HUES64 (cell line): ENCODE measurements at regions not wholly inside any gene's neighbourhood (a gene's known extent, or its start where the extent isn't known, plus 50 kb on each side); places are given as distances from the start of the nearest gene placed in this dataset.

Experiments used
- H3K27ac ChIP-seq: 2 replicates; pipeline ENCODE4 v1.7.0; 2013; ENCODE audit warnings: low read depth, low read length, inconsistent platforms
- H3K27me3 ChIP-seq: 2 replicates; pipeline ENCODE4 v1.6.1; 2013; ENCODE audit warnings: mild to moderate bottlenecking, low read length; ENCODE audit not compliant: insufficient read depth
- H3K36me3 ChIP-seq: 2 replicates; pipeline ENCODE4 v1.6.1; 2013; ENCODE audit warnings: mild to moderate bottlenecking, low read length; ENCODE audit not compliant: insufficient read depth
- H3K4me1 ChIP-seq: 2 replicates; pipeline ENCODE4 v1.6.1; 2013; ENCODE audit warnings: mild to moderate bottlenecking, low read length, moderate library complexity; ENCODE audit not compliant: insufficient read depth
- H3K4me3 ChIP-seq: 2 replicates; pipeline ENCODE4 v1.5.1; 2013; ENCODE audit warnings: mild to moderate bottlenecking, low read length, moderate library complexity
- H3K9ac ChIP-seq: 2 replicates; pipeline ENCODE4 v1.6.1; 2013; ENCODE audit warnings: mild to moderate bottlenecking, low read depth, low read length
- H3K9me3 ChIP-seq: 2 replicates; pipeline ENCODE4 v1.6.1; 2013; ENCODE audit warnings: low read depth, low read length; ENCODE audit not compliant: insufficient read depth
- WGBS: fragments of 150-250, 120-280 bp; methylation state at CpG from one replicate; pipeline ENCODE4 v1.1.7; 2013; ENCODE audit warnings: missing lambda C conversion rate; 5-methylcytosine and 5-hydroxymethylcytosine counted together

DNA sequence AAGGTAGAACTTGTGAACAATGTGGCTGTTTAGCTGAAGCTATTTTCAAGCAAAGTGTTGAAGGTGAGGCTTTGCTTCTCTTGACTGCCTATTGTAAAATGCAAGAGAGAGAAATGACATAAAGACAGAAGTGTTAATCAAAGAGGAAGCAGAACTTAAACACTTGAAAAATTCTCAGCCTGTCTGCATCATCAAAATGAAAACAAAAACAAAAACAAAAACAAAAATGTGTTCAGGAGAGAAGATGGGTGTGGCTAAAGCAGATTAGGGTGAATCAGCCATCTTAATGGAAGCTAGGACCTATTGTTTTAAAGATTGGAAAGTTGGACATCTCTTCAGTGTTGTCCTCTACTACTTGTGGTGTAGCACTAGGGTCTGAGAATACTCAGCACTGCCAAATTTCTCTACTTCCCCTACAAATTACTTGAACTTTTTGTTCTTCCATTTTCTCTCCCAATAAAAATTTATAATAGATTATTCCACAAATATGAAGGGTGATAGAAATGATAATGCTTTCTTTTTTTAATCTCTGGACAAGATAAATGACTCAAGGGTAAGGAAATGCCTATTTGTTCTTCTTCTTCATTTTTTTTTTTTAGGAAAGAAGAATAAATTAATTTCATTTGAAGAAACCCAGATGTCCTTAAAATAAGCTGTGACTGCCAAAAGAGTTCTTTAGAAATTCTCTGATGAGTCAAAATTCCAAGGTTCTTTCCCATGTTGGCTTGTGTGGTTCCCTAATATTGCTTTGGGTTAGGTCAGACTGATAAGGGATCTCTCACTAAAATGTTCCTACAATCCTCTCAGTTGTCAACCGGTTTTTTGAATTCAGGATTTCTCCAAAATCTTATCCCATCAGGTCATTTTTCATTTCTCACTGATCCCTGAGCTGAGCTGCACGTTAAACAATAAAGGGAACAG, 571.2 kb upstream of the ZEB2 start:
- no peaks in the 10 kb centered on the region for H3K9me3 ChIP-seq
- no peak overlapping the region for H3K27ac ChIP-seq
- H3K4me3 ChIP-seq: no peak overlapping the region
- WGBS: 91% methylated on average over 1 of the region's 2 CpGs
- H3K9ac ChIP-seq: no peak overlapping the region
- H3K36me3 ChIP-seq: no peaks in the 10 kb centered on the region
- no peaks in the 10 kb centered on the region for H3K27me3 ChIP-seq
- no peaks in the 10 kb centered on the region for H3K4me1 ChIP-seq

DNA sequence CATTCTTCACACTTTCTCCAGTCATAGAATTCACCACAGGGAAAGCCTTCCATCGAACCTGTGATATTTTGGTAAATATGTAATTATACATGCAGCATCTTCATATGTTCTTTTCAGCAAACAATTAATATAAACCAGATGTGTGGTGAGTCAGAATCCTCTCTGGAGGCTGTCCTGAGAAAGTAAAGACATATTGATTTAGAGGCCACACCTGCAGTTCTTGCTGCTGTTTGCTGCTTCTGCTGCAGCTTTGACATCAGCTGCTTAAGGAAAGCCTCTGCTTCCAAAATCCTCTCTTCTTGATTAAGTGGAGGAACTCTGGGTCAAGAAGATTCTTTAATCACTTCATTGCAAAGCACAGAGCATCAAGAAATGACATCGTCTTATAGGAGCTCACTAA, 568.8 kb upstream of the ZEB2 start:
- WGBS: 100% methylated on average over 1 of the region's 2 CpGs
- Histone ChIP-seq H3K9ac (no peak overlapping the region), H3K9me3 (no peaks in the 10 kb centered on the region), H3K36me3 (no peaks in the 10 kb centered on the region), H3K4me3 (no peak overlapping the region), H3K27ac (no peak overlapping the region), H3K27me3 (no peaks in the 10 kb centered on the region), H3K4me1 (no peaks in the 10 kb centered on the region)

DNA sequence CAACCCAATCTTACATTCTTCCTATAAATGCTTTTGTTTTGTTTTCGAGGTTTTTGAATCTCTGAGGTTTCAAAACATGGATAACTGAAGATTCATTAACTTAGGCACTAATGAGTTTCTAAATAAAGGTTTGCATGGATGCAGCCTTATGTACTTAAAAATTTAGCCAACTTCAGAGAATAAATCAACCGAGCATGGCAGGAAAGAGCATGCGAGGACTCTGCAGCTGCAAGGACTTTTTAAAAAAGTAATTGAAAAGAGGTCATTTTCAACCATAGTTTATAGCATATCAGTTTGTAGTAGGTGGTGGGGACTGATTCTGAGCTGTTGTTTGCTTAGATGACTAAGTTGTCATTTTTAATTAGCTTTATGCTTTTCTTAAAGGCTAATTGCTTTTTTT, 567.0 kb upstream of the ZEB2 start:
- Histone ChIP-seq H3K27me3 (no peaks in the 10 kb centered on the region), H3K9me3 (no peaks in the 10 kb centered on the region), H3K36me3 (no peaks in the 10 kb centered on the region), H3K9ac (no peak overlapping the region), H3K4me3 (no peak overlapping the region), H3K27ac (no peak overlapping the region), H3K4me1 (no peaks in the 10 kb centered on the region)
- WGBS: 92% methylated on average over 3 of the region's 3 CpGs

DNA sequence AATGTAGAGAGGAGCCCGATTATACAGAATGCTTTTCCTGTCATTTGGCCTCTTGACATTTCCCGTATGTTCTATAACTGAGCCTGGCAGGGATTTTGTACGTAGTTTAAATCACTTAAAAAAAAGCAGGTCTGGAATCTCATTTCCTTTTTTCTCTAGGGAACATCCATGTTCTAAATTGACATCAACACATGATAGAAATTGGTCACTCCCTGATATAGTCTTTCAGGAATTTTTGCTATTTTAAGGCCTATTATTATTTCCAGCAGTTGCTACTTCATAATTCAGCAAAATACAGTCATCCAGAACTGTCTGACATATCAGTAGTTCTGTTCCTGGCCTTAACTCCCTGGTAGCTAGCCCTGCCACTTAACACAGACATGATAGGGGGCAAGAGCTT, 565.7 kb upstream of the ZEB2 start:
- no peak overlapping the region for H3K27ac ChIP-seq
- 96% methylated on average over 3 of the region's 3 CpGs for WGBS
- no peaks in the 10 kb centered on the region for H3K4me1 ChIP-seq
- no peak overlapping the region for H3K4me3 ChIP-seq
- H3K9me3 ChIP-seq: no peaks in the 10 kb centered on the region
- no peaks in the 10 kb centered on the region for H3K36me3 ChIP-seq
- no peaks in the 10 kb centered on the region for H3K27me3 ChIP-seq
- H3K9ac ChIP-seq: no peak overlapping the region

DNA sequence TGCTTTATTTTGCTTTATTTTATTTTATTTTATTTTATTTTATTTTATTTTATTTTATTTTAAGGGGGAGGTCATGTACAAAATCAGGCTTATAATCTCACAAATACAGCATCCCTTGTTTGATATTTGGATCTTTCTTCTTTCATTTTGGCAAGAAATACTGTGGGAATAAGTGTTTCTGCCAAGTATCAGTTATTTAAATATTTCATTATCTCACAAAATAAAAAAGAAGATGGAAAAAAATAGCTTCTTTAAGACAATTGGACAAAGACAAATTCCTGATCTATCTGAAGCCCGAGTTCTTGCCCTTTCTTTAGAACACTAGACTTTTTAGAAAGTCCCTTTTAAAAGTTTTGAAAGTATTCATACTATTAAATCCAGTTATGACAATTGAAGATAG, 560.5 kb upstream of the ZEB2 start:
- Histone ChIP-seq H3K4me3 (no peak overlapping the region), H3K27me3 (no peaks in the 10 kb centered on the region), H3K27ac (no peak overlapping the region), H3K9me3 (no peaks in the 10 kb centered on the region), H3K36me3 (no peaks in the 10 kb centered on the region), H3K4me1 (no peaks in the 10 kb centered on the region), H3K9ac (no peak overlapping the region)
- WGBS: 89% methylated on average over 1 of the region's 1 CpG

DNA sequence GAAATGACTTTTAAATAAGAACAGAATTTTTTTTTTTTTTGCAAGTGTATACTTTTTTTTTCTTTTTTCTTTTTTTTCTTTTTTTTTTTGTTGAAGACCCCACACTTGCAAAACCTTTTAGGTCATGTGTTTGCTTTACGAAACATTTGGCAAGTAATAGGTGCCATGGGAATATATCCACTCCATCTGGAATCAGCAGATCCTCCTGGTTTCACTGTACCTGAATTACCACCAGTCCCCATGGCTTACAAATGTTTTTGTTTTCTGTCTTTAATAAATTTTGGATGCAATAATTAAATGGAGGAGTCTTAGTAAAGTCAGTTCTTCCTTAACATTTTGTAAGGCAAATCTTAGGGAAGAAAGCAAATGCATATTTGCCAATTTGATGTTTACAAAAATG, 559.7 kb upstream of the ZEB2 start:
- no peaks in the 10 kb centered on the region for H3K4me1 ChIP-seq
- 94% methylated on average over 1 of the region's 1 CpG for WGBS

DNA sequence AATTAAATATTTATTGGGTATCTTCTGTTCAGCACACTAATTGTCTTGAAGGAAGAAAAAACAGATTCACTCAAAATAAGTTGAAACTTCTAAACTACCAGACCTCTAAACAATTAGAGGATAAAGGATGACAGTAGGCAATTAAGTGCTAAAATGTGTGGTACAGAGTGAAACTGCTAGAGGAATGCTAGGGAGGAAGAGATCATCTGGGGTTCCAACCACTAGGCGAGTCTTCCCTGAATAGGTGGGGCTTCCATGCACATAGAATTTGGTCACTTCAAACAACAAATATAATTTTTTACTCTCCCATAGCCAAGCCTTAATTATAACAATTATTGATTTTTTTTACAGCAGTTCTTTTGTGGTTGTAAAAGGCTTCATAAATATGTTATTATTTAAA, 559.0 kb upstream of the ZEB2 start:
- Histone ChIP-seq H3K9ac (no peak overlapping the region), H3K9me3 (no peaks in the 10 kb centered on the region), H3K4me1 (no peaks in the 10 kb centered on the region), H3K27ac (no peak overlapping the region), H3K4me3 (no peak overlapping the region), H3K36me3 (no peaks in the 10 kb centered on the region), H3K27me3 (no peaks in the 10 kb centered on the region)
- WGBS: 100% methylated on average over 1 of the region's 1 CpG

More for the DNA sequence above, 559.7 kb upstream of the ZEB2 start:
- H3K9ac ChIP-seq: no peak overlapping the region
- no peaks in the 10 kb centered on the region for H3K36me3 ChIP-seq
- no peak overlapping the region for H3K4me3 ChIP-seq
- H3K27ac ChIP-seq: no peak overlapping the region
- no peaks in the 10 kb centered on the region for H3K27me3 ChIP-seq
- H3K9me3 ChIP-seq: no peaks in the 10 kb centered on the region

DNA sequence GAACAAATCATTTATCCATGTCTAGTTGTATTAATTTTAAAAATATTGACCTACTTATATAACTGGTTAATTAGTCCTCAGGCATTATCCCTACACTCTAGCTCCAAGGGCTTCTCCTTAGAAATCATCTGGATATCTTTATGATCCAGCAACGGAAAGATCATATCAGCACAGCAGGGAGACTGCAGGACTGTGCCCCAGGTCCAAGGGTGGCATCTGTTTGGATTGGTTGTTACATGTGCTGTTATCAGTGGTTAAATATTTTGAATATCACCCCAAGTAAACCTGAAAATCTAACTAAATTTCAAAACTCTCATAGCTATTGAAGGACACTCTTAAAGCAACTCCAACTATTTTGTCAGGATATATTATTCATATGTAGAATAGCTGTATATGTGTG, 556.2 kb upstream of the ZEB2 start:
- H3K27ac ChIP-seq: no peak overlapping the region
- no peaks in the 10 kb centered on the region for H3K4me1 ChIP-seq
- H3K9me3 ChIP-seq: no peaks in the 10 kb centered on the region
- H3K27me3 ChIP-seq: no peaks in the 10 kb centered on the region
- no peak overlapping the region for H3K9ac ChIP-seq
- WGBS: 93% methylated on average over 1 of the region's 1 CpG
- H3K36me3 ChIP-seq: no peaks in the 10 kb centered on the region
- H3K4me3 ChIP-seq: no peak overlapping the region

DNA sequence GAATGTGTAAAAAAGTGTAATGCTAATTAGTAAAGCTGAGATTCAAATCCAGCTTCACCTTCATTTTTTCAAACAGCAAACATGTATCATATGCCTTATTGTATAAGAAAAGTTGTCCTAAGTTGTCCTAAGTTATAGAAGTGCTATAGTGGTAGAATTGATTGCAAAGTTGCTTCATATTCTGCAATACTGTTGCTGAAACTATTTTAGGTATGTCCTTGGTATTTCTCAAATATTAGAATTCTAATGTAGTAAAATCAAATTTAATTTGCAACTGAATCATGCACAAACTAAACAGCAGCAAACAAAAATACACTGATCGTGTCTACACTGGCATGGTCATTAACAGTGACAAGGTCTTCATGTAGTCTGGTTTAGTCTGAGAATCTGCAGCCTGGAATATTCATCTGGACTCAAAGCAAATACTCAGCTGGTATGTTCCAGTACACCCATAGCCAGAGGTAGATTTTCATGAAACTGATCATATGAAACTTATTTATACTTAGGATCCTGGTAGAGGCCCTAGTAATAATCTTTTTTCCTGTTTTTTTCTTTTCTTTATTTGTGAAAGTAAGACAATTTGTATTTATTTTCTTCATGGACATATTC, 555.6 kb upstream of the ZEB2 start:
- no peak overlapping the region for H3K9ac ChIP-seq
- H3K4me3 ChIP-seq: no peak overlapping the region
- H3K4me1 ChIP-seq: no peaks in the 10 kb centered on the region
- 95% methylated on average over 1 of the region's 1 CpG for WGBS
- no peak overlapping the region for H3K27ac ChIP-seq
- no peaks in the 10 kb centered on the region for H3K9me3 ChIP-seq
- H3K36me3 ChIP-seq: no peaks in the 10 kb centered on the region
- H3K27me3 ChIP-seq: no peaks in the 10 kb centered on the region

DNA sequence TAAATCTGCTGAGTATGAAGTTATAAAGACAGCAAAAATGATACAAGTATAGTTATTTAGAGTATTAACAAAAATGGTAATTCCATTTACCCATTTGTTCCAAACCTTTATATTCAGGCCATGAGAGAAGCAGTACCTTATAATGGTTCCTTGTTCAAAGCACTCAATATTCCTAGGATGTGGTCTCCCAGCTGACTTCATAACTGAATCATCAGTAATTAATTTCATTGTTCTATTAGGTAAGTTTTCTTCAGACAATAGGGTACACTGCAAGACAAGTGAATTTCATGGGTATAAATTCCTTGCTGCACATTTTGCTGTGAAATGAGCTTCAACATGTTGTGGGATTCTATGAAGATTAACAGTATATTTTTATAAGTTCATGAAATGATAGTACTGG, 550.8 kb upstream of the ZEB2 start:
- Histone ChIP-seq H3K4me3 (no peak overlapping the region), H3K9ac (no peak overlapping the region), H3K27me3 (no peaks in the 10 kb centered on the region), H3K36me3 (no peaks in the 10 kb centered on the region), H3K9me3 (no peaks in the 10 kb centered on the region), H3K27ac (no peak overlapping the region), H3K4me1 (peaks cover 5% of the 10 kb centered on the region; the same call in 1 of the 2 replicates)

DNA sequence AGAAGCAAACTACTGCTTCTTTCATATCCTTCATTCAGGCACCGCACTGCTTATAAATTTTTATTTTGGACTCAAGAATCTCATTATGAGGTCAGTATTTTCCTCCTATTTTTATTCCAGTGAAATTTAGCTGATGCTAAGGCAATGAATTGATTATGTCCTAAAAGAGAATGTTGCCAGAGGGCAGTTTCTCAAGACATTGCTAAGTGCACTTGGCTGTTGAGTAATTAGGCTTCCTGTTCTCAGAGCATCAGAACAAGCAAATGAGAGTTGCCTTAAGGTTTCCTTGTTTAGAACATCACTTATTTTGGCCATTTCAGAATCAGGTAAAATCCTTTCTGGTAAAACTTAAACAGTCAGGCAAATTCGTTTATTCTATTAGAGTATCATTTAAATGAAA, 548.6 kb upstream of the ZEB2 start:
- no peaks in the 10 kb centered on the region for H3K27me3 ChIP-seq
- WGBS: 100% methylated on average over 2 of the region's 2 CpGs

More for the DNA sequence above, 548.6 kb upstream of the ZEB2 start:
- no peak overlapping the region for H3K27ac ChIP-seq
- no peak overlapping the region for H3K4me3 ChIP-seq
- peaks cover 5% of the 10 kb centered on the region; the same call in 1 of the 2 replicates for H3K4me1 ChIP-seq
- H3K9me3 ChIP-seq: no peaks in the 10 kb centered on the region
- no peak overlapping the region for H3K9ac ChIP-seq
- H3K36me3 ChIP-seq: no peaks in the 10 kb centered on the region
